Left renal pelvis (tissue), 4 donors: ENCODE measurements at regions not wholly inside any gene's neighbourhood (a gene's known extent, or its start where the extent isn't known, plus 50 kb on each side); places are given as distances from the start of the nearest gene placed in this dataset.
"Not testable (repeated sequence)": the region's sequence is repeated elsewhere in the genome, so short reads cannot be mapped to it uniquely, and the experiment has no call there.

ENCODE experiments used
- DNase-seq, 4 donors: peaks; one replicate each; pipeline ENCODE4 v3.0.0-alpha.2; 2013; ENCODE audit warnings: low read depth in 4 of 4, low spot score in 3 of 4

GRCh38 chr2:220697011-220697410 lies 875.1 kb downstream of the EPHA4 start:
- no peak for DNase-seq

DNA sequence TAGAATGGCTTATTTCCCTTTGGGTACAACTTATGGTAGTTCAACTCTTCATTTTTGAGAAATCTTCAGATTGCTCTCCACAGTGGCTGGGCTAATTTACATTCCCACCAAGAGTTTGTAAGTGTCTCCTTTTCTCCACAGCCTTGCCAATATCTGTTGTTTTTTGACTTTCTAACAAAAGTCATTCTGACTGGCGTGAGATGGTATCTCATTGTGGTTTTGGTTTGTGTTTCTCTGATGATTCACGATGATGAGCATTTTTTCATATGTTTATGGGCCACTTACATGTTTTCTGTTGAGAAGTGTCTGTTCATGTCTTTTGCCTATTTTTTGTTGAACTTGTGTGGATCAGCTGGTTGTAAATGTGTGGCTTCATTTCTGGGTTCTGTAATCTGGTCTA lies 871.0 kb downstream of the EPHA4 start:
- no peak for DNase-seq

DNA sequence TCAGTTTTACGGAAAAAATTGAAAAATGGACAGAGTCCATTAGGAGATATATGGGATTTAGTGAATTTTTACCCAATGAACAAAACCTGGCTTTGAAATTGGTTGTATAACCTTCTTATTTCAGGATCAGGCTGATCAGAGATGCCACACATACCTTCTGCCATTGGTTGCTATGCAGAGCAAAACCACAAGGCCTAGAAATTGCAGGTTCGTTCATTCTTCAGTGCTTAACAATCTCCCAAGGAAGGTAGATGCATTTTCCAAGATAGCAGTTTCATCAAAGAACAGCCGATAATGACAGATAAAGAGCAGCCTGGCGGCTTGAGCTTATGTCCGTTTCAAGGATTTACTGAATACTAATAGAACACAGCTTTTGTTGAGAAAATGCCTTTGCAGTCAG lies 868.8 kb downstream of the EPHA4 start:
- DNase-seq: no peak

DNA sequence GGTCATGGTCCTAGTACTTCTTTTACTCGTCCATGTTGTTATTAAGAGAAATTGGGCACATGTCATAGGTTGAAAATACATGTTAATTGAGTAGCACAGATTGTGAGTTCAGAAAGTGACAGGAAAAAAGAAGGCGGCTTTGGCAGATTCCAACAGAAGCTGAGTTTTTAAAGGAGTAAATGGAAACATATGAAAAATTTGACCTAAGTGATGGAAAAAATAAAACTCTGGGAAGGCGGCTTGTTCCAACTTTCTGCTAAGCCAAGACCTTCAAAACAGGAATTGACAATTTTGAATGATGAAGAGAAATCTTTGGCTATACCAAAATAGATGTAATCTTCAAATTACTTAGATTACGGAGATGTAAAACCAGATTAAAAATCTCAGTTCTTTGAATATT lies 868.0 kb downstream of the EPHA4 start:
- no peak for DNase-seq

DNA sequence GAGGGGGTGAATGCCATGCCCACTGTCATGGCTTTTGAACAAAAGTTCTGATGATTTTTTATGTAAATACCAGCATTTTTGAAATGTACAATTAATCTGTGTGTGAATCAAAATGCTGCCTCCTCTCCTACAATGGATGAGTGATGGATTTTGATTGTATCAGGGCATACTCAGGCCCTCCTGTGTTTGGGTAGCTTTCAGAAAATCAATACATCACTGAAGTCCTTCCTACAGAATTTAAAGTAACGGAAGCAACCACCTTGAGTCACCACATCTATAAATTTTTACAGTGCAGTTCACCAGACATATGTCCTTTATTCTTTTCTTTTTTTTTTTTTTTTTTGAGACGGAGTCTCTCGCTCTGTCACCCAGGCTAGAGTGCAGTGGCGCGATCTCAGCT lies 867.3 kb downstream of the EPHA4 start:
- DNase-seq: no peak

- no peak for DNase-seq
Observed at GRCh38 chr2:220705678-220706077, 866.4 kb downstream of the EPHA4 start.

DNA sequence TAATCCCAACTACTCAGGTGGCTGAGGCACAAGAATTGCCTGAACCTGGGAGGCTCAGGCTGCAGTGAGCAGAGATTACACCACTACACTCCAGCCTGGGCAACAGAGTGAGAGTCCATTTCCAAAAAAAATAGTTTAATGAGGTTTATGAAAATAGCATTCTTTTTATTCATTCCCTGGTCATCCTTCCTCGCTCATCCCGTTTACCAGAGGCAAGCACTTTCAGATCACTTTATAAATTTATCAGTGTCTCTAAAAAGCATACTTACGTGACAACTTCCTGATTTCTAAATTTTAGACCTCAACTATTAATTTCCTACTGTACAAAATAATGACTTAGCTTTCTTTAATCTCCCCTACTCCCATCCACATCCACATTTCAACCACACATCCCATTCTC lies 864.8 kb downstream of the EPHA4 start:
- no peak for DNase-seq

- no peak for DNase-seq
Observed at GRCh38 chr2:220708366-220708765, 863.7 kb downstream of the EPHA4 start.

GRCh38 chr2:220717283-220717682 lies 854.8 kb downstream of the EPHA4 start:
- DNase-seq: no peak

DNA sequence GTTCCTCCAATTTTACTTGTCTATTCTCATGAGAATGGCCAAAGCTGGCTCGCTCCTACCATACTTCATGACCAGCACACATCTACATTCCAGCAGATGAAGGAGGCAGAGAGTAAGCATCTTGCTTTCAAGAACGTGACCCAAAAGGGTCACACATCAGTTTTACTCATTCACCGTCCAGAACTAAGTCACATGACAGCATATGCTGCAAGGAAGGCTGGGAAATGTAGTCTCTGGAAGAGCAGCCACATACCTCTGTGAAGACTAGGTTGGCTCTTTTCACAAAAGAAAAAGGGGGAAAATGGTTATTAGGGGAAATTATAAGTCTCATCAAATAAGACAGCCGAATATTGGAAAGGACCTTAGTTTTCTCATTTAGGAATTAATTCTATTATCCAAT lies 835.3 kb downstream of the EPHA4 start:
- no peak for DNase-seq

GRCh38 chr2:220743203-220743602 lies 828.9 kb downstream of the EPHA4 start:
- no peak for DNase-seq

DNA sequence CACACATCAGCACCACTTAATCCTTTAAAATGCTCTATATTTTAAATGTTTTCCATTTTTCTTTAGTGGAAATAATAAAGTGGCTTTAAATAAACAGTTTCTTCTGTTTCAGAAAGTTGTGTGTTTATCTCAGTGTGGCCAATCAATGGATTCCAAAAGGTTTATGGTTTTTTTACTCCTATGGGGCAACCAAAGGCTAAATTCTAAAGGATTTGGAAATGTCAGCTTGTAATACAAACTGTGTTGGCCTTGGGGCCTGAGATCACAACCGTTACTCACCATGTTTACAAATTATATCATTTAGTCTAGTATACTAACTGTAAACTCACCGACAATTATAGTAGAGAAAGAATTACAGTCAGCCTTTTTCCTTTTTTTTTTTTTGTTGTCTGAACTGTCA lies 827.2 kb downstream of the EPHA4 start:
- no peak for DNase-seq

DNA sequence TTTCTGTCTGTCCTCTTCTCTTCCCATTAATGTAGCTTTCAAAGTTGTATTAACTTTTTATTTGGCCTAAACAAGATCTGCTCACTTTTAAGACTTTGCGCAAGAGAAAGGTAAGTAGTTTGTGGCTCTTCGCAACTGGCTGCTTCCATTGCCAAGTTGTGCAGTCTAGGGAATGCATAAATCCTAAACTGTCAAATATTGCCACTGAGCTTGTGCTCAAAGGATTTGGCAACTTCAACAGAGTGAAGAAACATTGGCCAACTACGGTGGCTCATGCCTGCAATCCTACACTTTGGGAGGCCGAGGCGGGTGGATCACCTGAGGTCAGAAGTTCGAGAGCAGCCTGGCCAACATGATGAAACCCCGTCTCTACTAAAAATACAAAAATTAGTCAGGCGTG lies 826.4 kb downstream of the EPHA4 start:
- DNase-seq: no peak

- no peak for DNase-seq
Observed at GRCh38 chr2:220747736-220748135, 824.4 kb downstream of the EPHA4 start.

DNA sequence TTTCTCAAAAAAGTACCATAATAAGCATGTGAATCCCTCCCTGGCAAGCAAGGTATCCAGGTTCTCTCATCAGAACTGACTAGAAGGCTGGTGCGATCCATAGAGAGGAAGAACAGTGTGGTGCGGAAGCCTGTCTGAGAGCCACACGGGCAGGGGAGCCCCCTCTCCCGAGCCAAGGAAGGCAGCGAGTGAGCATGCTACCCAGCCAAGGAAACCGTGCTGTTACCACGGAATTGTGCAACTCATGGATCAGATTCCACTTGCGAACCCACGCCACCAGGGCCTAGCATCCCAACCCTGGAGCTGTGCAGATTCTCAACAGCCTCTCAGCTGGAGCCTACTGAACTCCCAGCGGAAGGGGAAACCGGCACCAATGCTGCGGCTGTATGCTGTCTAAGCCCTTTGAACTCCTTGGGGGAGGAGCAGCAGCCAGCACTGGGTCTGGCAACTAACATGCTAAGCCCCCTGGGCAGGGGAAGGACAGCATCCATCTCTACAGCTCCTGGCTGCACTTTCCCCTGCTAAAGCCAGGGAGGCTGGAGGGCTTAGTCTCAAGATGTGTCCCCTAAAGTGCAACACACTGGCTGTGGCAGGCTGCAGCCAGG lies 823.1 kb downstream of the EPHA4 start:
- no peak for DNase-seq

- DNase-seq: no peak
Observed at GRCh38 chr2:220753486-220753885, 818.6 kb downstream of the EPHA4 start.

DNA sequence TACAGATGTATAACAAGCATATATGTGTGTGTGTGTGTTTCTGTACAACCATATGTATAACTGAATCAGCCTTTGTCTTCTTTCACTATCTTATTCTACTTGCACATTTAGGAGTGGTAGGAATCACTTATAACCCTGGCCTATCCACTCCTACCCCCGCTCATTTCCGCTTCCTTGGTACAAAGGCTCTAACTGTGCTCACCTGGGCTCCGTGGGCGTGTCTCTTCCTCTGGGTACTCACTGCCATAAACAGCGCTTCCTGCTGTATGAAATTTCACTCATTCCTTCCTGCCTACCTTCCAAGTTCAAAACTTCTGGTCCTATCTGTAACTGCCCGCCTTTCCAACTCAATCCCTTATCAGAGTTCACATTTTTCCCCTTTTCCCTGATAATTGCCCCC lies 815.5 kb downstream of the EPHA4 start:
- no peak for DNase-seq

DNA sequence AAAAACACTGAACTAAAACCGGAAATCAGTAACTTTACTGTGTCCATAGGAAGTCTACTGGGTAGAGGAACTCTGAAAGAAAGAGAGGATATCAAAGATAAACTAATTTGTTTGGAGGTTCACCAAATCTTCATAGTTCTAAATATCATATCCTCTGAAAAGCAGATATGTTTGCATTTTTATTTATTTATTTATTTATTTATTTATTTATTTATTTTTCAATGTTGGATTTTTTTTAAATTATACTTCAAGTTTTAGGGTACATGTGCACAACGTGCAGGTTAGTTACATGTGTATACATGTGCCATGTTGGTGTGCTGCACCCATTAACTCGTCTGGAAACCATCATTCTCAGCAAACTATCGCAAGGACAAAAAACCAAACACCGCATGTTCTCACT lies 813.7 kb downstream of the EPHA4 start:
- DNase-seq: not testable (repeated sequence)

- DNase-seq: no peak
Observed at GRCh38 chr2:220764171-220764570, 807.9 kb downstream of the EPHA4 start.

DNA sequence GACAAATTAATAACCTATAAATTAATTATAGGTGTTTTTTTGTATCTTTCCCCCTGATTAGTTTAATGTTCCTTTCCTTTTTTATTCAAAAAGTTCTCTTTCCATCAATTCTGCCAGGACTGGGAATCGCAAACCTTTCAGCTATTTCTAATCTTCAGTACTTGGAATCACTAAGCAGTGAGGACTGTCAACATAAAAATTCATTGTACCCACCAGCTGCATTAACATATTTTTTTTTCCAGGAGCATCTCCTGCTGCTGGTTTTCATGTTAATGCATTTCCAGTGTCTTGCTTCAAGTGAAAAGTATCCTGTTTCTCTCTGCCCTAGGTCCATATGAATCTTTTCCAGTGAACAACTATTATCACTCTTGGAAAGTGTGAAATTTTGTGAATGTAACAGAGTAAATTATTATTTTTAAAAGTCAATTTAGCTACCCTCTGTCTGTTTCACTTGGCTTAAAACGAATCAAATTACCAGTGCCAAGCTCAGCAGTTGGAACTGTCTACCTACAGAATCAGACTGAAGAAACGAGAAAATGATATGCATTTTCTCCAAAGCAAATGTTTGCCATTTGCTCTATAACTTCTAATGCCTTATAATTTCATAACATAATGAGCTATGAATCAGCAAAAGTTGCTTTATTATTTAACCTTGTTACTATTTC lies 804.4 kb downstream of the EPHA4 start:
- no peak for DNase-seq

- DNase-seq: no peak
Observed at GRCh38 chr2:220775856-220776488, 796.1 kb downstream of the EPHA4 start.

DNA sequence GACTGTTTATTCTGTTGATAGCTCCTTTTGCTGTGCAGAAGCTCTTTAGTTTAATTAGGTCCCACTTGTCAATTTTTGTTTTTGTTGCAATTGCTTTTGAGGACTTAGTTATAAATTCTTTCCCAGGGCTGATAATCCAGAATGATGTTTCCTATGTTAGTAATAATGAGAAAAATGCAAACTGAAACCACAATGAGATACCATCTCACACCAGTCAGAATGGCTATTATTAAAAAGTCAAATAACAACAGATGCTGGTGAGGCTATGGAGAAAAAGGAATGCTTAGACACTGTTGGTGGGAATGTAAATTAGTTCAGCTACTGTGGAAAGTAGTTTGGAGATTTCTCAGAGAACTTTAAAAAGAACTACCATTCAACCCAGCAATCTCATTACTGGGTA lies 793.0 kb downstream of the EPHA4 start:
- DNase-seq: not testable (repeated sequence)
